GM11168 (cell line): ENCODE measurements at regions not wholly inside any gene's neighbourhood (a gene's known extent, or its start where the extent isn't known, plus 50 kb on each side); places are given as distances from the start of the nearest gene placed in this dataset.

Experiments
- in situ Hi-C: fragments of 300-500 bp; cut with MboI; formaldehyde crosslinking; loops from one replicate; pipeline ENCODE4 v1.12.0; 2022; ENCODE audit warnings: low sequenced_read_pairs; ENCODE audit not compliant: unreplicated experiment

DNA sequence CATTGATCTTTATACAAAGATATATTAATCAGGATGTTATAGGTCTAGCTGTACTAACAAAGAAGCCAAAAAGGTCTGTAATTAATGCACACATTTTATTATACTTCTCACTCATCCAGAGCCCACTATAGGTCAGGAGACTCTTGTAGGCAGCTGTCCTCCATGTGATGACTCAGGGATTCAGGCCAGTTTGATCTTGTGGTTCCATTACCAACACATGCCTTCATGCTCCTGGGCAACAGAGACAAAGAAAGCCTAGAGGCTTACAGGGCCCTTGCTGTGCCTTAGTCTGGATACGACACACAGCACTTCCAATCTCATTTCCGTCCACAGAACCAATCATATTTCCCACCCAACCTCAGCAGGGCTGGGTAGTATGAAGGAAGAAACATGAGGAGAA, 150.3 kb upstream of the NCAM1 start:
- in situ Hi-C loops = loop anchor here (25.0 kb wide), 1 partner anchor 476 kb away; no protein-coding TSS in a partner anchor

DNA sequence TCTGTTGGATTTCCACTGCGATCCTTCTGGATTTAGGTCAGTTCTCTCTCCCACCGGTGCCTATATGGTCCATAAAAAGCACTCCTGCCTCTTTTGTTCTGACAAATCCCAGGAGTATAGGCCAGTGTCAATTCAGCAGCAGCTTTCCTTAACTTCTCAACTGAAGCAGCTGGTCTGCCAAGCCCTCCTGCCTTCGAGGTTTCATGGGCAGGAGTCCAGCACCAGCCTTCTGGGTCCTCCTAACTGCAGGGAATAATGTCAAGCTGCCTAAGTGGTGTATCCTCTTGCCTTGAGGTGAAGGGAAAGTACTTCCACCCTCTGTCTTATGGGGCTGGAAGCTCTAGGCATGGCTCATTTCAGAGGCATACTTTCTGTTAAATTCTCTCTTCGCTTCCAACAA, 149.4 kb upstream of the NCAM1 start:
- in situ Hi-C loops = loop anchor here (25.0 kb wide), 1 partner anchor 476 kb away; no protein-coding TSS in a partner anchor

DNA sequence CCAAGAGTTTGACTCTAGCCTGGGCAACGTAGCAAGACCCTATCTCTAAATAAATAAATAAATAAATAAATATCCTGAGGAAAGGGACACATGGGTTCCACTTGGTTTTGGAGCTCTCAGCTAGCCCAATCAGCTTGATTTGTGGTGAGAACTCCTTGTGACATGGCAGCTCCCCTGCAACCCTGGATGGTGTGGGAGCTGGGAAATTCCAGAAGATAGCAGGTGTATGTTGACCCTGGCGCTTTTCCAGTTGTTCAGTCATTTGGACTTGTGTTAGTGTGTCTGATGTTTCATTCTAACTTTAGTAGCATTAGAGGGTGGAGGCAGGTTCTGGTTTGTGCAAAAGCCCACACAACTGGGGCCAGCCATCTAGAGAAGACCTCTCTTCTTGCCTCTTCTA, 148.5 kb upstream of the NCAM1 start:
- in situ Hi-C loops = loop anchor here (25.0 kb wide), 1 partner anchor 475 kb away; no protein-coding TSS in a partner anchor

DNA sequence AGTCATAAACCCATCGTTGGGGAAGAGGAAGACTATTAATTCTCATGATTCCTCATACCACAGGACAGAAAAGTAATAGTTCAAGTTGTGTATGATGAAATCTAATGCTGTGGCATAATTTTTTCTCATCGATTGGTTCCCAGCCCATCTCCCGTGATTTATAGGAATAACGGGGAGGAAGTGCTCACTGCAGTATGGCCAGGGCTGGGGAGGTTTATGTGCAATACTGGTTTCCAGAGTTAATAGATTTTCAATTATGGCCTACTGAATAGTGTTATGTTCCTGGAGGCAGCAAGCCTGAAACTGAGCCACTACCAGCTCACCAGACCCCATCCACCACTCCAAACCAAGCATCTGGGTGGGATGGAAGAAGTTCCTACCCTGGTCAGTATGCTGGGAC, 147.1 kb upstream of the NCAM1 start:
- in situ Hi-C loops = loop anchor here (25.0 kb wide), 1 partner anchor 473 kb away; no protein-coding TSS in a partner anchor

DNA sequence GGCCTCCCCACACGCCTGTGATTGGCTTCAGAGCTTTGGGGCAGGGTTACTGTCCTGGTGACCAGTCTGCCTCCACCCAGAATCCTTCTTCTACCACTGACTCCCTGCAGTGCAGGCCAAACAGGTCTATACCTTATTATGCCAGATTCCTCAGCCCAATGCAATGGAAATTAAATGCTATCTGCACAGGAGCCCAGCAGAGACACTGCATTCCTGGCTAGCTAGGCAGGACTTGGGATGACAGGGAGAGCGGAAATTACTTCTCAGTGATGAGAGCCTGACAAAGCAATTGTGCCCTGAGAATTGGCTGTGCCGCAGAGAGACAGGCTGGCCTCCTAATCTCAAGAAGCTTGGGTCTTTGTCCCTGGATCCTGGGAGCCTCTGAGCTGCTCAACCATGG, 143.8 kb upstream of the NCAM1 start:
- in situ Hi-C loops = loop anchor here (25.0 kb wide), 1 partner anchor 470 kb away; no protein-coding TSS in a partner anchor

DNA sequence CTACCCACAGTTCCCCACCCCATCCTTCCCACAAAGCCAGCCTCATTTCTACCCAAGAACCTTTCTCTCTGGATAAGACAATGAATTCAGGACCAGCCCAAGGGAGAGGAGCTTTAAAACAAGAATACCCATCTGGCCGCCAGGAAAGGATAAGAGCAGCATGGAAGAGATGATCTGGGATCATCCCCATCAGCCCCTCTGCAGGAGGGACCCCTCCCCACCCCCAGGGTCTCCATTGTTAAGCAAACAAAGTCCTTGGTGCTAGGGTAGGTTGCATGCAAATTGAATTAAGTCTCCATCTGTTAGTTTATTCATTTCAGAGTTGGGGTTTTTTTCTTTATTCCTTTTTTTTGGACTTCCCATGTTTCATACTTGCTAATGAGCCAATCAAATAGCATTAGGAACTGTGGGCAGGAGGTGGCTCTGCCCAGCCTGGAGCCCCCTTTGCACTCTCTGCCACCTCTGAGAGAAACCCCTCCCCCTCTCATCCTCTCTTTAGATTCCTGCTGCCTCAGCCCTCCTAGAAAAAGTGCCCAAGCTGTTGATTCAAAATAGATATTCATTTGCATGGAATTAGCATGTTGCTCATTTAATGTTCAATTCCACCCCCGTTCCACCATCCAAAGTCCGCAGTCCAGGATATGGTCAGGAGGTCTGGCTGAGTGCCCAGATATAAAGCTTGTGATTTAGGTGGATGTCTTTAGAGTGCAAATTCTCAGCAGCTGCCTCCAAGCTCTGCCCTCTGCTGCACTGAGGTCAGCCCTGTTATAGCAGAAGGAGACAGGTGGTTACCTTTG, 138.5 kb upstream of the NCAM1 start:
- in situ Hi-C loops = loop anchor here (25.0 kb wide), 1 partner anchor 465 kb away; no protein-coding TSS in a partner anchor

DNA sequence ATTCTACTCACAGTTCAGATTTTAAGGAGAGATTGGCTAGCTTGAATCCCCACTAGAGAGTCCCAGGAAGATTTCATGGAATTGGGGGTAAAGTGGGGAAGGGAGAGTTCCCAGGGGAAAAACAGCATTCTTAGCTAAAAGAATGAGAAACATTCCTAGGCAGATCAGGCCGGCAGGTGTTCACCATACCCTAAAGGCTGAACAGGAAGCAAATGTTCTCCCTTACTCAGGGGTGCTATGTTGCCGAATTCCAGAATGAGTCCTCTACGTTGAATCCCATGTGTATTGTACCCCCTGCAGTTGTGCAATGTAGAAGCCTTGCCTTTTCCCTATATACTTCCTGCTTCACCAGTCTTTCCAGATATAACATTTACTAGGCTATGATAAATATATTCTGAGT, 135.2 kb upstream of the NCAM1 start:
- in situ Hi-C loops = no loop called here

DNA sequence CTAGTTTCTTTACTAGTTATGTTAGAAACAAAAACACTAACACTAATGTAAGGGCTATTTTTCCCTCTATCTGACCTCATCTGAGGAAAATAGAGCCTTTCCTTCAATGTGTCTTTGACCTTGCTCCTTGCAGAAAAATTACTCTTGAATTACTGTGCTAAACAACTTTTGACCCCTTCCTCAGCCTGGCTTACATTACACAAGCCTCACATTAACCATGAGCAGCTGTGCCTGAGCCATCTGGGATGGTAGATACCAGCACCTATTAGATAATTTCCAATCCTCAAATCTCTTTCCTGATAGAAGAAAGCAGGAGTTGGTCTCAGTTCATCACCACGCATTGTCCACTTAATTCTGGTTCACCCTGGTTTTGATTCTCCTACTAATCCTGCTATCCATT, 134.4 kb upstream of the NCAM1 start:
- in situ Hi-C loops = no loop called here

DNA sequence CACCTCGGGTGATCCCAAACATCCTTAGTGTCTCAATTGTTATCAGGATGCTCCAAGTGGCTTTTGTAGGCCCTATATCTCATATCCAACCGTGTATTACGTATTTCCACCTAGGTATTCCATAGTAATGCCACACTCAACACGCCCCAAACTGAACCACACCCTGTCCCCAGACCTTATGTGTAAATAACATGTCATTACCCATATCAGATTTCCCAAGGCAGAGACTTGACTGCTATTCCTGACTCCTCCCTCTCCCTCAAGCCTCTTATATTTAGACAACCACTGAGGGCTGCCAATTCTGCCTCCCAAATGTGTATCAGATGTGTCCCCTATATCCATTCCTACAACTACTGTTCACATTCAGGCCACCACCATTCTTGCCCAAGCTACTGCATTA, 132.8 kb upstream of the NCAM1 start:
- in situ Hi-C loops = no loop called here

DNA sequence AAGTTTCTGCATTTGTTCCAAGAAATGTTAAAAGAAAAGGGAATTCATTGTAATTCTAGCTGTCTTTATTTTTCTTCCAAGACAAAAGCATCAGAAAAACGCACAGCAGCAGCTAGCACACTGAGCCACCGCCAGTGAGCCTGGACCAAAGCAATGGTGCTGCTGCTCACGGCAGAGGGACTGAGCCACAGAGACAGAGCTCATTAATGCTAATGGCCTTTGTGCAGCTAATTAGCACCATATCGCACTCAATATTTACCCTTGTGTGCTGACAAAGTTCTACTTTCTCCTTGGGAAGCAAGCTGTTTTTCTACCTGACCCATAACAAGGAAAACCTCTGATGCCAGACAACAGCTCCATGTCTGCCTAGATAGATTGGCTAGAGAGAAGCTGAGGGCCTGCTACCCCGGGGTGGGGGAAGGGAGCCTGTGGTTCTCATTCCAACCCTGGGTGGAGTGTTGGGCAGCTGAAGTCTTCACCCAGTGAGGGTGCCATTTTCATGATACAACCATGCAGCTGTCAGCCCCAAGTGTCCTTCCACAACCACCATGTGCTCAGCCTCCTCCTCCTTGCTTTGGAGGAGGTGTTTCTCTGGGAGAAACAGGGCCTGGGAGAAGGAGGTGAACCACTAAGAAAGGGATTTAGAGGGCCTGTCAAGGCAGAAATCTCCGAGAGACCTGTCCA, 131.1 kb upstream of the NCAM1 start:
- in situ Hi-C loops = no loop called here

DNA sequence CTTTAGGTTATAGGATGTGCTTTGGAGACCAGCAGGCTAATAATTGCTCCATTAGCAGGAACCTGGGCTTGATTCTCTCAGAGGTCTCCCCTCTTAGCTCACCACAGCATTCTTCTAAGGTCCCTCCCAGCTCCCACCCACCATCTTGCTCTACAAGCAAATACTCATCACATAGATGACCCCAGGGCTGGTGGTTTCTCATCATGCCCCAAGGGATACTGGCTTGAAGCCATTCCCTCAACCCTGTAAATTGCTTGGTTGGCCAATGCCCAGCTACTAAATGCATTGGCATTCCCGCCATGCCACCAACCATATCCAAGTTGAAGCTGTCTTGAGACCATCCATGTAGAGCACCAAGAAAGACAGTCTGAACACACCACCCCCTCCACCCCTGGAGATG, 130.2 kb upstream of the NCAM1 start:
- in situ Hi-C loops = no loop called here

DNA sequence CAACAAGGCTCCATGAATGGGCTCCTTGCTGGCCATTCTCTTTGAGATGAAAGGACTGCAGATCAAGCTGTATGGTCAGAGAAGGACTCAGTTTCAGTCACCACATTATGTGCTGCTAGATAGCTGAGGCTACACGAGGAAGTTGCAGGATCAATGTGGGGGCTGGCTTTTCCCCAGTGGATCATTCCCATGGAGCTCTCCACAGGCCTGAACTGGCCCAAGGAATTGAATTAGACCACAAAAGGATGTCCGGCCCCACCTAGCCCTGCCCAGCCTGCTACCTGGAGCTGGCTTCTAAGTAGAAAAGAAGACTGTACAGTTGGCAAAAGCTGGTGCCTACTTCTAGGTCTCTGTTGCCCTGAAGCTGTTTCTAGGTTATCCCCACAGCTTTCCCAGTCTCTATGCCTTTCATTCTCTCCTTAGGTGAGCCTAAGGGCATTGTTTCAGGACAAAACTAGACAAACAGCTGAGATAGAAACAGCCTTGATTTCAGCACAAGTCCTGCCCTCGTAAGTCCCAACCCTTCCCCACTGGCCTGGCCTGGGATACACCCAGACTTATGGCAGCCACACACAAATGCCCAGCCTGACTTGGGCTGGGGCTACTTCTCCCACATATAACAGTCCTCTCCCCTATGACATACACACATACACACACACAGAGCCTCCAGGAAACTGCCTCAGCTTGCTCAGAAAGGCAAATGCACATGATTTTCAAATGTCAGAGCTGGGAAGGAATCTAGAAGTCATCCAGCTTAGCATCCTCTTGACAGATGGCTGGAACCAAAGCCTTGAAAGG, 129.1 kb upstream of the NCAM1 start:
- in situ Hi-C loops = no loop called here

DNA sequence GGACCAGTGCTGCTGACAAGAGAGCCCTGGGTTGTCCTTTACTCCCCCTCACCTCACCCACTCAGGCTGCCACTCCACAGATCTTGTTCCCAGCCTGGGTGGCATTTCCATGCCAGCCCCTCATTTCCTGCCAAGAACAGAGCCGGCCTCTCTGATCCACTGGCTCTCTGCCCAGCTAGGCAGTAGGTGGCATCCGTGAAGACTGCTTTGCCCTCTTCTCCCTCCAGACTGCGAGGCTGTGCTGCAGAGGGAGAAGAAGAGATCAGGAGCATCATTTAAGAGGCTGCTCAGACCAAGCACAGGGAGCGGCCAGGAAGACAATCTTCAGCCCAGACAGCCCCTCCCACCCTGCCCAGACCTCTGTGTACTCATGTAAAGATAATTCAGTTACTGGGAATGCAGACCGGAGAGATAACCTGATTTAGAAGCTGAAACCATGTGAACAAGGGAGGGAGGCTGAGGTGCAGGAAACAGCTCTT, 126.9 kb upstream of the NCAM1 start:
- in situ Hi-C loops = no loop called here

DNA sequence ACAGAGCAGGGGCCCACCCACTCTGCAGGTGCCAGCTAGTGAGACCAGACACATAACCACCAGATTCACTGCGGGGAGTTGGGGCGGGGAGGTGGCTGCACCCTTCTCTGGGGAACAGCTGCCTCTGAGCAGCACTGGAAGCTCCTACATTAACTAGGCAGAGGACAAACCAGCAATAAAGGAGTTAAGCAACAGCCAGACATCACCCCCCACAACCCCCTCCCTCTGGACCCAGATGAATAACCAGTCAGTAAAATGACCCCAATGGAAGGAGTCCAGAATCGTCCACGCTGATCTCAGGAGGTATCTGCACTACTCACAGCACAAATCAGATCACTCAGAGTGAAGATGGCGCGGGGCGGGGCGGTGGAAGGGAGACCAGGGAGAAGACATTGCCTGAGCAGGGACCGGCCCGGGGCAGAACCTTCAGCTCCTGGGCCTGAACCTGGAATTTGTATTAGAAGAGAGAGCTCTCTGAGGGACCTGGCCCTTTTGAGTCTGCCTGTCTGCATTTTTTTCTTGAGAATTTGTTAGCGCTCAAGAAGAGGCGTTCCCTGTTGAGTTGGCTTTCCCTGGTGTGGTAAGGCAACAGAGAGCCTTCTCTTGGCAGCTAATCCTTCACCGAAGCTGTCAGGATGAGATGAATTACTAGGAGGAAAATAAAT, 125.5 kb upstream of the NCAM1 start:
- in situ Hi-C loops = no loop called here

DNA sequence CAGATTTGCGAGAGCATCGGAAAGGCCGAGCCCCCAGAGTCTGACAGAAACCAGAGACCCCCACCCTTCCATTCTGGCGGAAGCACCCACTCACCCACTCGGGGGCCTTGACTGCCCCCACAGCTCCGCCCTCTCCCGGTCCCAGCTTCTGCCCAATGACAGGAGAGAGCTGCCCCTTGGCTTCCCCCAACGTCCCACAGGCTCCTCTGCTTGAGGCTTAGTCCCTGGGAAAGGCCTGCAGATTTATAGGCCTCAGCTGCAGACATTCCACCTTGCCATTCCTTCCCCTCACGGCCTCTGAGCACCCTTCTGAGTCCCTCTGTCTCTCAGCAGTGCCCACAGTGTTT, 125.0 kb upstream of the NCAM1 start:
- in situ Hi-C loops = no loop called here

DNA sequence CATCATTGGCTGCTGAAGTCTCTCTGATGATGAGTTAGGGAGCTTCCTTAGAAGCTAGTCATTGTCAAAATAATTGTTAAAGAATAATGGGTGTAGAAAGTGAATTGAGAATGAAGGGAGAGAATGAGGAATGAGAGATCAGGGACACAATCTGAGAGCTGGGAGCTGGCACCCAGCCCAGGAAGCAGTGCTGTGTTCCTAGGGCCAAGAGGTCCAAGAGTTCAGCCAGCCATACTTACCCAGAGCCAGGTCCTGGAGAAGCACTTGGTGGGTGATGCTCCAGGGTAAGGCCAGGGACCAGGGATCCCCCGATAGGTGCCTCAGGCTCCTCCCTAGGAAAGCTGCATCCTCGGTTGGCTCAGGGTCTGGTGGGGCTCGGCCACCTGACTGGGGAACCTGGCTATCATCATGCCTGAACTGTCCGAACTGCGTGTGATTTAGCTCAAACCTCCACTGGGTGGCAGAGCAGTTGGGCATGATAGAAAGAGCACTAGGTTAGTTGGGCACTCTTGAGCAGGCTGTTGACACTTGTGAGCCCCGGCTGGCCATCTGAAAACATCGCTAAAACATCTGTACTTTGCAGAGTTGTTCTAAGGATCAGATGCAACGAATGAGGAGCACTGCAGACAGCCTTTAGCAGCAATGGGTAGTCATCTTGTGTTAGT, 123.9 kb upstream of the NCAM1 start:
- in situ Hi-C loops = no loop called here

DNA sequence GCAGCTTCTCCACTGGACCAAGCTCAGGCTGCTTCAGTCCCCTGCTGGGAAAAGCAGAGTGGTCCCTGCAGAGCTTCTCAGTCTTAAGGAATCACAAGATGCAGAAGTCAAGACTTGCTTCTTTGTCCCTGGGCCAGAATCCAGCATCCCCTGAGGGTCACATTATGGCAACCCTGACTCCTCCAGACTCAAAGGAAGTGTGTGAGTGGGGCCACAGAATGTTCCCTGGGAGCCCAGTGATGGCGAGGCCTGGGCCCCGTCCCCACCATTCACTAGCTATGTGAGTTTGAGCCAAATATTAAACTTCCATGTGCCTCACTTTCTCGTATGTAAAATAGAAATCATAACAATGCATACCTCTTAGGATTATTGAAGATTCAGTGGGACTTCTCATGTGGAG, 122.2 kb upstream of the NCAM1 start:
- in situ Hi-C loops = no loop called here

DNA sequence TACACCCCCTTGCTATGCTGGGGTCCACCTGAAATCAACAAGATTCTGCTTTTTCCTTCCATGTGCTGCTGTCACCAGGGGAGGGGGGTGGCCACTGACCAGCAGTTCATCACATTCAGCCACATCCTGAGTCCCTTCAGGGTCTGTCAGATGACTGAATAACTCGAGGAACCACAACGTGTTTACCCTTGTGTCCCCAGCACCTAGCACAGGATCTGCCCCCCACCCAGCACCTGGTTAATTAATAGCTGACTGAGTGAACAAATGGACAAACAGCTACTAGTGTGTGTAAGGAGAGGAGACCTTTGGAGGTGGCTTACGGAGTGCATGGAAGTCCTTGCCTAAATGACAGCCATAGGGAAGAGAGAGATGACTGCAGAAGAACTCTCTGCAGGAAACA, 119.5 kb upstream of the NCAM1 start:
- in situ Hi-C loops = no loop called here

DNA sequence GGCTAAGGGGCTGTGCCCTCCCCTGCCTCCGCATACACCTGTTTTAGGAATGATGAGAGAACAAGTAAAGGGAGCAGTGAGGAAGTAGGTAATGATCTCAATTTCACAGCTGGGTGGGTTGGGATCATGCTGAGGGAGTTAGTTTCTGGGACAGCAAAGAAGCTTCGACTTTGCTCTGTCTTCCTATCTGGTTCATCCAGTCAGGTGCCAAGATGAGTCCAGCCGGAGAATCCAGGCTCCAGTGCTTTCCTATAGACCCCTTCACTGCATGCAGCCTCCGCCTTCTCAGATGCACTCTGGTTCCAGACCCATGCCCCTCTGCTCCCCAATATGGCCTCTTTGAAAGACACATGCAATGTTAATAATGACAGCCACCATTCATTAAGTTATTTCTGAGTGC, 119.1 kb upstream of the NCAM1 start:
- in situ Hi-C loops = no loop called here

DNA sequence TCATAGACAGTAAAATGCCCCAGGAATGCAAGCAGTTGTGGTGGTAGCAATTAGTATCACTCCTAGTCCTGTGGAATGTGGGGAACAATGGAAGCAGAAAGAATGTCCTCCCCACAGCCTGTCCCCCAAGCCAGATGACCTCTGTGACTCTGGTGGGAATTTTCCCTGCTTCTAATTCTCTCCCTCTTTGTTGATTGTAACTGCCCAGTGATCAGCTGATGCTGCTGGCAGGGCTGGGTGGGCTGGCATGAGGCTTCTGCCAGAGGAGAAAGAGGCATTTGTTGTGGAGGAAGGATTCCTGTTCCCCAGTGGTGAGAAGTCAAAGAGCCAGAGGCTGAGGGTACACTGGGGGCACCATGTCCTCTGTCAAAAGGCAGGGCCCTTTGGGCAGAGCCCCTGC, 116.7 kb upstream of the NCAM1 start:
- in situ Hi-C loops = no loop called here
